H1 (cell line): ENCODE measurements at regions not wholly inside any gene's neighbourhood (a gene's known extent, or its start where the extent isn't known, plus 50 kb on each side); places are given as distances from the start of the nearest gene placed in this dataset.

Experiments
- CTCF ChIA-PET: fragments of 300-600 bp; sonication (Branson Sonifier 250); formaldehyde crosslinking; loops from one replicate; lab custom pipeline; 2021; ENCODE audit not compliant: partially characterized antibody; lab: Charles Lee
- POLR2A ChIA-PET: fragments of 300-600 bp; sonication (Branson Sonifier 250); formaldehyde crosslinking; loops from one replicate; lab custom pipeline; 2021; ENCODE audit warnings: inconsistent platforms; ENCODE audit not compliant: partially characterized antibody; lab: Charles Lee
- DNase-seq, 2 experiments: peaks; one replicate each; pipeline versions ENCODE4 v3.0.0 to v3.0.0-alpha.2; 2010 to 2022; ENCODE audit warnings: low spot score in 2 of 2, low read depth in 1 of 2, mixed read lengths in 1 of 2
- FAIRE-seq: peaks from 2 replicates; lab custom pipeline; 2011; peaks lifted over from hg19 to GRCh38; lab: Jason Lieb, UNC
- H2AFZ ChIP-seq: 2 replicates; pipeline ENCODE4 v1.8.1; 2012; ENCODE audit warnings: low read length, inconsistent platforms
- H2AK5ac ChIP-seq: 2 replicates; pipeline ENCODE4 v1.6.1; 2013; ENCODE audit warnings: low read depth, low read length
- H2BK120ac ChIP-seq: replicated peaks from 2 replicates; pipeline ENCODE3; 2013; ENCODE audit warnings: low read depth, low read length, inconsistent platforms
- H2BK12ac ChIP-seq: 2 replicates; pipeline ENCODE4 v1.6.1; 2013; ENCODE audit warnings: low read depth, low read length
- H2BK15ac ChIP-seq: 2 replicates; pipeline ENCODE4 v1.6.1; 2013; ENCODE audit warnings: low read length
- H2BK20ac ChIP-seq: 2 replicates; pipeline ENCODE4 v1.6.1; 2013; ENCODE audit warnings: low read length
- H2BK5ac ChIP-seq: 2 replicates; pipeline ENCODE4 v1.6.1; 2013; ENCODE audit warnings: low read depth, low read length
- H3K14ac ChIP-seq: 2 replicates; pipeline ENCODE4 v1.6.1; 2013; ENCODE audit warnings: inconsistent platforms; ENCODE audit not compliant: insufficient read length
- H3K18ac ChIP-seq: 2 replicates; pipeline ENCODE4 v1.6.1; 2013; ENCODE audit warnings: low read length; ENCODE audit errors: extremely low read depth
- H3K23ac ChIP-seq: 2 replicates; pipeline ENCODE4 v1.6.1; 2013; ENCODE audit warnings: inconsistent platforms; ENCODE audit not compliant: insufficient read length
- H3K23me2 ChIP-seq: 2 replicates; pipeline ENCODE4 v1.6.1; 2013; ENCODE audit warnings: low read depth, low read length
- H3K27ac ChIP-seq: 2 replicates; pipeline ENCODE4 v1.6.1; 2011; ENCODE audit warnings: low read depth, low read length, inconsistent platforms
- H3K27me3 ChIP-seq, 4 experiments: replicated peaks in 1 of 4; 1 replicate in 1 of 4; 2 replicates in 3 of 4; pipeline versions ENCODE4 v1.6.1 to v1.8.1; 2011 to 2013; ENCODE audit warnings: low read length in 3 of 4, mild to moderate bottlenecking in 3 of 4, inconsistent platforms in 2 of 4, mixed read lengths in 2 of 4, moderate library complexity in 1 of 4; ENCODE audit not compliant: control insufficient read depth in 3 of 4, insufficient read depth in 3 of 4; ENCODE audit errors: extremely low read depth in 1 of 4
- H3K36me3 ChIP-seq, 4 experiments: 2 replicates each; pipeline versions ENCODE4 v1.6.1 to v1.8.1; 2011 to 2013; ENCODE audit warnings: mild to moderate bottlenecking in 4 of 4, low read length in 3 of 4, moderate library complexity in 2 of 4, control low read depth in 1 of 4, inconsistent platforms in 1 of 4; ENCODE audit not compliant: insufficient read depth in 4 of 4, control insufficient read depth in 2 of 4
- H3K4ac ChIP-seq: replicated peaks from 2 replicates; pipeline ENCODE3; 2013; ENCODE audit warnings: low read length, low read depth, mixed read lengths, inconsistent platforms; ENCODE audit not compliant: insufficient read length
- H3K4me1 ChIP-seq, 4 experiments: replicated peaks in 1 of 4; 1 replicate in 1 of 4; 2 replicates in 3 of 4; pipeline versions ENCODE4 v1.6.1 to v1.8.1; 2011 to 2013; ENCODE audit warnings: low read length in 3 of 4, inconsistent platforms in 2 of 4, mixed read lengths in 1 of 4; ENCODE audit not compliant: insufficient read depth in 4 of 4, control insufficient read depth in 3 of 4
- H3K4me2 ChIP-seq, 2 experiments: 2 replicates each; pipeline versions ENCODE4 v1.6.1 to v1.8.1; 2011 to 2013; ENCODE audit warnings: low read depth in 2 of 2, low read length in 2 of 2, control low read depth in 1 of 2, inconsistent platforms in 1 of 2, mild to moderate bottlenecking in 1 of 2; ENCODE audit not compliant: insufficient read depth in 1 of 2
- H3K4me3 ChIP-seq, 4 experiments: fragments of 200-600, 300-600 bp in 1 of 4; sonication (generic), shearing (Covaris generic), sonication (Bioruptor Twin) in 1 of 4; 2 replicates each; pipeline versions ENCODE4 v1.5.1 to v1.8.1; 2011 to 2016; ENCODE audit warnings: low read length in 4 of 4, low read depth in 3 of 4, control low read depth in 2 of 4, inconsistent platforms in 2 of 4, mild to moderate bottlenecking in 2 of 4, mixed read lengths in 1 of 4, moderate library complexity in 1 of 4; ENCODE audit not compliant: insufficient read depth in 2 of 4; ENCODE audit errors: extremely low read depth in 1 of 4
- H3K56ac ChIP-seq: replicated peaks from 2 replicates; pipeline ENCODE3; 2013; ENCODE audit warnings: low read depth, mild to moderate bottlenecking, mixed read lengths, low read length, inconsistent platforms; ENCODE audit not compliant: insufficient read length
- H3K79me1 ChIP-seq: 2 replicates; pipeline ENCODE4 v1.6.1; 2013; ENCODE audit warnings: low read depth, low read length, control low read depth
- H3K79me2 ChIP-seq, 2 experiments: 2 replicates each; pipeline versions ENCODE4 v1.6.1 to v1.8.1; 2012 to 2013; ENCODE audit warnings: low read length in 2 of 2, mild to moderate bottlenecking in 2 of 2, inconsistent platforms in 1 of 2; ENCODE audit not compliant: insufficient read depth in 2 of 2, control insufficient read depth in 1 of 2
- H3K9ac ChIP-seq, 4 experiments: replicated peaks in 1 of 4; 1 replicate in 1 of 4; 2 replicates in 3 of 4; pipeline versions ENCODE4 v1.6.1 to v1.8.1; 2011 to 2013; ENCODE audit warnings: low read depth in 3 of 4, low read length in 3 of 4, control low read depth in 2 of 4, mild to moderate bottlenecking in 2 of 4, moderate library complexity in 2 of 4, inconsistent platforms in 1 of 4; ENCODE audit errors: extremely low read depth in 1 of 4
- H3K9me3 ChIP-seq, 2 experiments: 2 replicates each; pipeline versions ENCODE4 v1.6.1 to v1.8.1; 2012 to 2013; ENCODE audit warnings: mild to moderate bottlenecking in 2 of 2, moderate library complexity in 2 of 2, control low read depth in 1 of 2, inconsistent platforms in 1 of 2, low read depth in 1 of 2, low read length in 1 of 2, mixed read lengths in 1 of 2; ENCODE audit not compliant: insufficient read depth in 2 of 2
- H4K20me1 ChIP-seq, 2 experiments: replicated peaks in 1 of 2; 2 replicates each; pipeline versions ENCODE3 to v1.8.1; 2011 to 2013; ENCODE audit warnings: inconsistent platforms in 2 of 2, low read length in 2 of 2, mild to moderate bottlenecking in 1 of 2; ENCODE audit not compliant: insufficient read depth in 2 of 2, control insufficient read depth in 1 of 2
- H4K5ac ChIP-seq: 2 replicates; pipeline ENCODE4 v1.6.1; 2013; ENCODE audit warnings: low read length, low read depth, mixed read lengths, inconsistent platforms; ENCODE audit not compliant: insufficient read length
- H4K8ac ChIP-seq: 2 replicates; pipeline ENCODE4 v1.8.0; 2013; ENCODE audit warnings: mild to moderate bottlenecking, moderate library complexity, low read length, inconsistent platforms; ENCODE audit not compliant: insufficient read depth; ENCODE audit errors: extremely low read depth
- H4K91ac ChIP-seq: replicated peaks from 2 replicates; pipeline ENCODE3; 2013; ENCODE audit warnings: low read length, mixed read lengths, inconsistent platforms; ENCODE audit not compliant: insufficient read length
- BCL11A ChIP-seq, 2 experiments: IDR thresholded peaks; one replicate each; pipeline ENCODE4 v1.6.1; 2011; ENCODE audit warnings: low read depth in 2 of 2, low read length in 2 of 2, mild to moderate bottlenecking in 2 of 2
- CHD1 ChIP-seq: IDR thresholded peaks from 2 replicates; pipeline ENCODE4 v1.6.1; 2012; ENCODE audit warnings: low read depth, low read length, improper control_type of control experiment
- EP300 ChIP-seq, 2 experiments: IDR thresholded peaks; 1 replicate in 1 of 2; 2 replicates in 1 of 2; pipeline ENCODE4 v1.6.1; 2011 to 2012; ENCODE audit warnings: low read depth in 2 of 2, low read length in 2 of 2, mild to moderate bottlenecking in 2 of 2, borderline replicate concordance in 1 of 2, inconsistent platforms in 1 of 2, moderate library complexity in 1 of 2
- EZH2 ChIP-seq: fragments of 200-600 bp; sonication (generic); IDR thresholded peaks from 2 replicates; pipeline ENCODE4 v1.7.1; 2012; ENCODE audit warnings: low read depth, mild to moderate bottlenecking, moderate library complexity, low read length, inconsistent platforms; ENCODE audit not compliant: severe bottlenecking
- GTF2F1 ChIP-seq: IDR thresholded peaks from 2 replicates; pipeline ENCODE4 v1.6.1; 2012; ENCODE audit warnings: low read depth, low read length, improper control_type of control experiment, borderline replicate concordance
- NANOG ChIP-seq: IDR thresholded peaks from 2 replicates; pipeline ENCODE4 v1.6.1; 2011; ENCODE audit warnings: low read length, low read depth, mild to moderate bottlenecking, inconsistent platforms; ENCODE audit not compliant: insufficient read depth, poor library complexity, severe bottlenecking
- POU5F1 ChIP-seq: IDR thresholded peaks from 2 replicates; pipeline ENCODE4 v1.6.1; 2011; ENCODE audit warnings: low read depth, mild to moderate bottlenecking, low read length, moderate library complexity
- RAD21 ChIP-seq, 2 experiments: IDR thresholded peaks in 1 of 2; conservative IDR thresholded peaks in 1 of 2; 2 replicates each; pipeline ENCODE4 v1.6.1; 2011; ENCODE audit warnings: low read depth in 2 of 2, low read length in 2 of 2, improper control_type of control experiment in 1 of 2, inconsistent platforms in 1 of 2, mild to moderate bottlenecking in 1 of 2, moderate library complexity in 1 of 2
- RBBP5 ChIP-seq: IDR thresholded peaks from 2 replicates; pipeline ENCODE4 v1.7.1; 2012; ENCODE audit warnings: low read depth, mild to moderate bottlenecking, inconsistent platforms, low read length, moderate library complexity, borderline replicate concordance
- SAP30 ChIP-seq: fragments of 300-600 bp; sonication (generic); IDR thresholded peaks from 2 replicates; pipeline ENCODE4 v1.7.1; 2012; ENCODE audit warnings: low read length, moderate library complexity, mild to moderate bottlenecking, inconsistent platforms; ENCODE audit not compliant: insufficient read depth, insufficient replicate concordance
- SP2 ChIP-seq: IDR thresholded peaks from 2 replicates; pipeline ENCODE4 v1.6.1; 2012; ENCODE audit warnings: mild to moderate bottlenecking, low read length, inconsistent platforms
- SP4 ChIP-seq: IDR thresholded peaks from 2 replicates; pipeline ENCODE4 v1.6.1; 2012; ENCODE audit warnings: low read length, inconsistent platforms
- TBP ChIP-seq: IDR thresholded peaks from 2 replicates; pipeline ENCODE4 v1.6.1; 2011; ENCODE audit warnings: low read depth, low read length, improper control_type of control experiment
- TCF12 ChIP-seq: IDR thresholded peaks from 2 replicates; pipeline ENCODE4 v1.6.1; 2011; ENCODE audit warnings: low read depth, mild to moderate bottlenecking, low read length
- WGBS, 2 experiments: shearing (Covaris generic) in 1 of 2; methylation state at CpG; one replicate each; pipeline versions ENCODE4 v1.1.6 to v1.1.7; 2013 to 2015; ENCODE audit warnings: low lambda C conversion rate in 2 of 2, mixed read lengths in 2 of 2, inconsistent platforms in 1 of 2, low coverage in 1 of 2, missing lambda C conversion rate in 1 of 2; ENCODE audit not compliant: insufficient replicate concordance in 2 of 2, insufficient coverage in 1 of 2, insufficient read length in 1 of 2; ENCODE audit errors: extremely low coverage in 1 of 2, missing lambda C conversion rate in 1 of 2; 5-methylcytosine and 5-hydroxymethylcytosine counted together

DNA sequence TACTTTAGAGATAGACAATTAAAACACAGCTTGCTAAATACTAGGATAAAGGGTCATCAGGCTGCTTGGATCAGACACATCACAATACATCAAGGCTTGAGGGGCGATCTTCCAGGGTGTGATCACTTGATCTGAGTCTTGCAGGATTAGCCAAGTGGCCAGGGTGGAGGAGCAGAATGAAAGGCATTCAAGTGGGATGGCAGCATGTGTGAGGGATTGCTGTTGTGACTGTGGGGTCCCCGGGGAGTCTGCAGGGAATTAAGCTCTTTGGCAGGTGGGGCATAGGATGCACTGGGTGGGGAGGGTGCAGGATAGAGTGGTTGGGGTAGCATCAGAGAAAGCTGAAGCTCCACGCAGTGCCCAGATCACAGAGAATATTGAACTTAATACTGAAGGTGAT is 58.0 kb upstream of the TMEM163 start:
- FAIRE-seq: no peak
- H3K36me3 ChIP-seq: no peaks in the 10 kb centered on the region
- no peak overlapping the region for H3K14ac ChIP-seq
- no peaks in the 10 kb centered on the region for H3K27me3 ChIP-seq
- H2BK20ac ChIP-seq: no peak overlapping the region
- no peak overlapping the region for H3K56ac ChIP-seq
- no peak overlapping the region for H3K27ac ChIP-seq
- no peak overlapping the region for H3K18ac ChIP-seq
- no peaks in the 10 kb centered on the region for H3K79me1 ChIP-seq
- no peak overlapping the region for H2AK5ac ChIP-seq
- H3K4me1 ChIP-seq: peaks cover 3 to 17% (median 7%) of the 10 kb centered on the region in 4 experiments; a peak in 6 of 7 replicates
- no peak overlapping the region for H3K4me3 ChIP-seq
- no peak overlapping the region for H4K8ac ChIP-seq
- no peak overlapping the region for H2BK120ac ChIP-seq
- no peak overlapping the region for H4K91ac ChIP-seq
- H2BK15ac ChIP-seq: no peak overlapping the region
- no peak for DNase-seq
- no peak overlapping the region for H4K5ac ChIP-seq
- H2BK12ac ChIP-seq: no peak overlapping the region
- ChIA-PET CTCF (interaction anchor here (0.6 to 2.1 kb wide), 7 partner anchors 10 to 280 kb away, joined by 3 to 6 read pairs (median 4); no protein-coding TSS in a partner anchor), POLR2A (interaction anchor here (1.2 kb wide), 1 partner anchor 59 kb away, joined by 3 read pairs; no protein-coding TSS in a partner anchor)
- no peak overlapping the region for H3K9ac ChIP-seq
- H4K20me1 ChIP-seq: no peaks in the 10 kb centered on the region
- H3K23me2 ChIP-seq: no peaks in the 10 kb centered on the region
- H3K79me2 ChIP-seq: 0 out of 4 replicates have a peak, but pooled peaks cover 0 to 3% of the 10 kb centered on the region in 2 experiments
- H2BK5ac ChIP-seq: no peak overlapping the region
- WGBS, 2 experiments: 95% methylated on average over 3 of the region's 3 CpGs; no CpG with 5 or more reads in 1 of the 2 experiments
- no peaks in the 10 kb centered on the region for H3K9me3 ChIP-seq
- H2AFZ ChIP-seq: no peak overlapping the region
- H3K4ac ChIP-seq: no peak overlapping the region
- no peak overlapping the region for H3K4me2 ChIP-seq
- H3K23ac ChIP-seq: no peak overlapping the region
- TF ChIP-seq CHD1 (no peak), BCL11A (IDR thresholded peaks at IDR 0.05; ENCODE audit: low read depth in 2 of 2, low read length in 2 of 2) (no peak), SP4 (no peak), EP300 (IDR thresholded peaks at IDR 0.05; ENCODE audit: borderline replicate concordance in 1 of 2, low read depth in 2 of 2, low read length in 2 of 2) (no peak), TCF12 (no peak), POU5F1 (no peak), TBP (no peak), SP2 (no peak), EZH2 (no peak), SAP30 (no peak), RAD21 (IDR thresholded peaks at IDR 0.05 in 1 of 2, conservative IDR thresholded peaks at IDR 0.05 in 1 of 2; ENCODE audit: low read depth in 2 of 2, low read length in 2 of 2) (no peak), GTF2F1 (no peak), RBBP5 (no peak), NANOG (no peak)
